IPS DF 4.7 (cell line): ENCODE measurements at regions not wholly inside any gene's neighbourhood (a gene's known extent, or its start where the extent isn't known, plus 50 kb on each side); places are given as distances from the start of the nearest gene placed in this dataset.

Experiments used
- DNase-seq: peaks from one replicate; pipeline ENCODE4 v3.0.0-alpha.2; 2013; ENCODE audit warnings: low spot score; ENCODE audit errors: extremely low read depth

GRCh38 chr4:3852309-3852708 is 86.1 kb downstream of the ADRA2C start:
- no peak for DNase-seq

DNA sequence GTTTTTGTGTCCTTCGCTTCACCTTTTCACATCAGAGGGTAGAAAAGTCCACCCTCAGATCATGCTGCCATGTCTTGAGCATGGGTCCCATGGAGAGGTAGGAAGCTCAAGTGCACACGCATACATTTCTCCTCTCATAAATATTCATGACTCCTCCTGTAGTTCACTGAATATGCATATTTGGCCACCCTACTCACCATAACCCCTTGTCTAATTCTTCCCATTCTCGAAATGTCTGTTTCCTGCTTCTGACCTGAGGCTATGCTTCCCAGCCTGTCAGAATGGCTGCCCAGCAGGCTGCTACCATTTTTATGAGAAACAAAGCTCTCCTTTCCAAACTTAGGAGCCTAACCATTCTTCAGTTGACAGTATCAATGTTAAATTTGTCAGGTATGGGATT is 86.5 kb downstream of the ADRA2C start:
- no peak for DNase-seq

GRCh38 chr4:3853388-3854035 is 87.3 kb downstream of the ADRA2C start:
- DNase-seq = no peak

DNA sequence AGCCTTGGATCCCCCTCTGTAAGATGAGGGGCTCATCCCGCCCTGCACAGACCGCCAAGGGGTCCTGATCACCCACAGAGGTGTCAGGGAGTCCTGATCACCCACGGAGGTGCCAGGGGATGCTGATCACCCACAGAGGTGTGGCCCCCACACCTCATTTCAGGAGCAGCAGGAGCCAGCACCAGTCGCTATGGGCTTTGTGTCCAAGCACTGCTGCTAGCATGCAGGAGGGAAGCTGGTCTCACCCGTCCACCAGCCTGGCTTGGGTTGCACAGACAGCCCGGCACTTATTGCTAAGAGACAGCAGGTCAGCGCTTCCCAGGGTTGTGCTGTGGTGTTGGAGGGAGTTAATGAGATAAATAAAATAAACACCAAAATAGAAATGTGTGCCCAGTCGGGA is 88.5 kb downstream of the ADRA2C start:
- no peak for DNase-seq

GRCh38 chr4:3855646-3856045 is 89.5 kb downstream of the ADRA2C start:
- DNase-seq = no peak

GRCh38 chr4:3856604-3857204 is 90.5 kb downstream of the ADRA2C start:
- DNase-seq = no peak

- no peak for DNase-seq
Observed at GRCh38 chr4:3857269-3857926, 91.2 kb downstream of the ADRA2C start.

- no peak for DNase-seq
Observed at GRCh38 chr4:3858046-3858730, 92.0 kb downstream of the ADRA2C start.

GRCh38 chr4:3858765-3859388 is 92.7 kb downstream of the ADRA2C start:
- DNase-seq = no peak

DNA sequence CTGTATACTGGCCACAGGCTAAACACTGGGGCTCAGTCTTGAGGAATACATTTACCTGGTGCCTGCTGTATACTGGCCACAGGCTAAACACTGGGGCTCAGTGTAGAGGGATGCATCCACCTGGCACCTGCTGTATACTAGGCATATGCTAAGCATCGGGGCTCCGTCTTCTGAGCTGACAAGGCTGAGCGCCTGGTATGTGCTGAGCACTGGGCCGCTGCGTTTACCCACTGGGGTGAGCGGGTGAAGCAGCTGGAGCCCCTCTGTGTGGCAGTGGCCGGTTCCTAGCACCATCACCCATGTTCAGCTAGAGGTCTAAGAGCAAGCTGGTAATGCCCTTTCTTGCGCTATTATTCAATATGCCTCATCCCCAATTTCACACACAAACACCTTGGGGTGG is 93.4 kb downstream of the ADRA2C start:
- no peak for DNase-seq

- DNase-seq = no peak
Observed at GRCh38 chr4:3860061-3860912, 94.1 kb downstream of the ADRA2C start.

DNA sequence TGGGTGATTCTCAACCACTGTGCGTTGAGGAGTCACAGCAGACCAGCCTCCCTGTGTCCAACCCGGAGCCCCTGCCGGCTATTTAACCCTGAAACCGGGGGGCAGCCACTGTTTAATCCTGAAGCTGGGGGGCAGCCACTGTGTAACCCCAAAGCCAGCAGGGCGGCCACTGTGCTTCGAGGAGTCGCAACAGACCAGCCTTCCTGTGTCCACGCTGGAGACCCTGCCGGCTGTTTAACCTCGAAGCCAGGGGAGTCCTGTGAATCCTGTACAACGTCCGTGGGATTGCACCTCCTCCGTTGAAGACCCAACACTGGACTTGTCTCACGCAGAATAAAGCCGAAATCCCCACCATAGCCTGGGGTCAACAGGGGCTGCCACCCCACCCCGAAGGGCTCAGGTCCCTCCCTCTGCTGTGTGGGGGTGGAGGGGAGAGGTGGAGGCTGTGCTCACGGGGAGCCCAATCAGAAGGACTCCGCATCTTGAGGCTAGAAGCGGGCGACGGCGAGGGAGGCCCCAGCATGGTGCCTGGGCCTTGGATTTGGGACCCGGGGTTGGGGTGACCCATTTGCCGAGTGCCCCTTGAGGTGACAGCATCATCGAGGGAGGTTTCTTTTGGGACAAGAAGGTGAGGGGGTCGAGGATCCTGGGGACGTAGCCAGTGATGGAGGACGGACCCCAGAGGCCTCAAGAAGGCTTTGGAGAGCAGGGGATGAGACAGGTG is 94.9 kb downstream of the ADRA2C start:
- no peak for DNase-seq

DNA sequence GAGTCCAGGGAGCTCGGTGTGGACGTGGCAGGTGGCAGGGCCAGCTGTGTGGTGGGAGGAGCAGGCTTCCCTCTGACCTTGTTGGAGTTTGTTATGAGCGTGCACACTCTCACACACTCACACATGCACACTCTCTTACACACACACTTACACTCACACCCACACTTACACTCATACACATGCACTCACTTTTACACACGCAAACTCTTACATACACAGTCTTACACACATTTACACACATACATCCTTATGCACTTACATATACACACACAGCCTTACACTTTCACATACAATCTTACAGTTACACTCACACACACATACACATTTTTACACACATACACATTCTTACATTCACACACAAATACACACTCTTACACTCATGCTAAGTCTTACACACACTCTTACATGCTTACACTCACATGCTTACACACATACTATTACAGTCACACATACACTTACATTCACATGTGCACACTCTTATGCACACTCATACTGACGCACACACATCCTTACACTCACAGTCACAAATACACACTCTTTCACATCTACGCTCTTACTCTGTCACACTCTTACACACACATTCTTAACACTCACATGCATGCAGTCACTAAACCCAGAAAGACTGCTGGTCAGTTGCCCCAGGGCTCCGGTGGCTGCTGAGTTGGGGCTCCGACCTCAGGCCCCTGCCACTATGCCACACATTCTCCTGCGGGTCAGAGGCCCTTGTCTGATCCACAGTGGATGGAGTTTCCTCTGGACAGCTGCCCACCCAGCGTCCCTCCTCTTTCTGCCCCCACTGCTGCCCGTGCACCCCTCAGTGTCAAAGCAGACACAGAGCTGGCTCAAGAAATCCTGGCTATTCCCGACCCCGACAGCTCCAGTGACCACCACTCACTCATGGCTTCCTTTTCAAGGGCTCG is 95.8 kb downstream of the ADRA2C start:
- DNase-seq = no peak

GRCh38 chr4:3862640-3863420 is 96.6 kb downstream of the ADRA2C start:
- DNase-seq = no peak

GRCh38 chr4:3863841-3864741 is 97.9 kb downstream of the ADRA2C start:
- no peak for DNase-seq

DNA sequence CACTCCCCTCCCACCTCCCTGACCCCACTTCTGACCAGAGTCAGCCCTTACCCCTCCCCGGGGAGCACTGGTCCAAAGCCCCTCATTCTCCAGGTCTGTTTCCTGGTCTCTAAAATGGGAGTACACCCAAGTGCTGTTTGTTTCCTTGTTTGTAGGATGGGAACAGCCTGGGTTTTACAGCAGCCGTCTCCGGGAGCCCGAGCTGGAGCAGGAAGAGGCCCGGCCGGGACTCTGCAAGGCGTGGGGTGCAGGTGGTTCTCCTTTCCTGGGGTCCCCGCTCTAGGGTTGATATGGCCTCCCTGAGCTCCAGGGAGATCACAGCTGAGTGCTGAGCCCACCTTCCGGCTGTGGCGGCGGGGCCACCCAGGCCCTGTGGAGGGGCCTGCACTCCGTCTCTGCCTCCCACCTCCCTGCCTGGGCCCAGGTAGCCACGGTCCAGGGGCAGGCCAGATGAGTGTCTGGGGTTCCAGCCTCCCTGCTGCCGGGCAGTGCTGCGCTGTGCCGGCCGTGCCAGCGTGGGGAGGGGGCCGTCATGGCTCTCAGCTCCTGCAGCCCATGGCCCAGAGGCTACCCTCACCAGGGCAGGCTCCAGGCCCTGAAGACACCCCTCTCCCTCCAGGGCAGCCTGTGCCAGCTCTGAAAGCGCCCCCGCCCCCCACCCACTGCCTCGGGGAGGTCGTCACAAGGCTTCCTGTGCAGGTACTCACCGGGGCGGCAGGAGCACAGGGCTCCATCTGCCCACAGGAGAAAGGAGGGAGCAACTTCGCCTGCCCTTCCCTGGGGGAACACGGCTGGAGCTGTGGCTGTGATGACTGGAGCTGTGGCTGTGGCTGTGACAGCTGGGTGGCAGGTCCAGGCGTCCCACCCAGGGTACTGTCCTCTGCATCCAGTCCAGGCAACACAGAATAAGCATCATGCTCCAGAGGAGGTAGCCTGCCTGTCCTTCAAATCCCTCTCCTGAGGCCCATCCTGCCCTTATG is 98.8 kb downstream of the ADRA2C start:
- DNase-seq = no peak
